ENCODE measurements at regions not wholly inside any gene's neighbourhood (a gene's known extent, or its start where the extent isn't known, plus 50 kb on each side); places are given as distances from the start of the nearest gene placed in this dataset.

GRCh38 chr18:24530630-24531111 lies 70.2 kb downstream of the HRH4 start:
- DNase-seq (ENCODE audit: low spot score) = no peak

- DNase-seq (ENCODE audit: low spot score) = no peak
These were observed 73.8 kb downstream of the HRH4 start for GRCh38 chr18:24534271-24534670.

DNA sequence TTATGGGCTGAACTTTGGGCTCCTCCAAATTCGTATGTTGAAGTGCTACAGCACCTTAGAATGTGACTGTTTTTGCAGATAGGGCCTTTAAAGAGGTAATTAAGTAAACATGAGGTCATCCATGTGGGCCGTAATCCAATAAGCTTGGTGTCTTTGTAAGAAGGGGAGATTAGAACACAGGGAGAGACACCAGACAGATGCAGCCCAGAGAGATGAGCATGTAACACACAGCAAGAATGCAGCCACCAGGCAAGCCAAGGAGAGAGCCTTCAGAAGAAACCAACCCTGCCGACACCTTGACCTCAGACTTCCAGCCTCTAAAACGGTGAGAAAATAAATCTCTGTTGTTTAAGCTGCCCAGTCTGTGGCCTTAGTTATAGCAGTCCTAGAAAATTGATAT lies 74.3 kb downstream of the HRH4 start:
- no peak for DNase-seq (ENCODE audit: low spot score)

GRCh38 chr18:24535527-24536295 lies 75.3 kb downstream of the HRH4 start:
- no peak for DNase-seq (ENCODE audit: low spot score)

- no peak for DNase-seq (ENCODE audit: low spot score)
These were observed 75.9 kb downstream of the HRH4 start for GRCh38 chr18:24536326-24536725.

DNA sequence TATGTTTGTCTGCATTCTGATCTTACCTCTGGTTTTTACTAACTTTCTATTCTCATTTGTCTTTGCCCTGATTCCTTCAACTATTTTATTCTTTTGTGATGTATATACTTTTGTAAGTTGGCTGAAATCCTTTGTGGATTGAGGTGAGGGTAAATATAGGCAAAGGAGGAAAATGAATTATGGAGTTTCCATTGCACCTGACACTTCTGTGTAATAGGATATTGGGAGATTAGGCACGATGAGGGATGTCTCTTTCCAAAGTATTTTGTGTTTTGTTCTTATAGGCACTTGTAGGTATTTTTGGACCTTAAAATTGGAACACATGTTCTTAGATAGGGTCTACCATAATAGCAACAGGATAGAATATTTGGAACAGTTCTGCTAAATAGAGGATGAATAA lies 76.4 kb downstream of the HRH4 start:
- DNase-seq (ENCODE audit: low spot score) = no peak

- no peak for DNase-seq (ENCODE audit: low spot score)
These were observed 78.2 kb downstream of the HRH4 start for GRCh38 chr18:24538414-24539264.

- no peak for DNase-seq (ENCODE audit: low spot score)
These were observed 79.6 kb downstream of the HRH4 start for GRCh38 chr18:24539866-24540617.

- DNase-seq (ENCODE audit: low spot score) = no peak
These were observed 80.5 kb downstream of the HRH4 start for GRCh38 chr18:24540896-24541295.

DNA sequence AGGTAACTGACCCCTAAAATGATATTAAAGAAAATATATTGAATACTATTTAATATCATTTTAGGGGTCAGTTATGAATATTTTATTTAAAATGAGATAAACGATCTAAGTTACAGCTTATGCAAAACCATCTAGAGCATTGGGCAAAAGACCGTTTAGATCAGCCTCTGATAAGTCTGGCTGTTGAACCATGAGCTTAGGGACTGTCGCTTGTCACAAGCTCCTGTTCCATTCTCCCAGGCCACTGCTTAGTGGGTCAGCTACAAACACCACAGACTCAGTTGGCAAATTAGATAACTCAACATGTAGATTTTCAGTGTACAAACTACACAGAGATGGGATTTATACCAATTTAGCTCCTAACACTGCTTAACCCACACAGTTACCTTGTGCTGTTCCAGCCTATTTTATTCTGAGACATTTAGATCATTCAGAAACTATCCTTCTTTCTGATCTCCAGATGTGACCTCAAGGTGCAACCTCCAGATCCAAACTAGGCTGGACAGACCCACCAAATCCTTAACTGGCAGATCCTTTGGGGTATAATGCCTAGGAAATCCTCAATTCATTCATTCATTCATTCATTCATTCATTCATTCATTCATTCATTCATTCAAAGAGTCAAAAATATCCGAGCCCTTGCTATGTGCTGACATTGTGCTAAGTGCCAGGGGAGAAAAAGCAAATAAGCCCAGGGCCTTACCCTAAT lies 82.8 kb downstream of the HRH4 start:
- DNase-seq (ENCODE audit: low spot score) = no peak

GRCh38 chr18:24543795-24544498 lies 83.5 kb downstream of the HRH4 start:
- peak; percentile 35 for DNase-seq (ENCODE audit: low spot score)

DNA sequence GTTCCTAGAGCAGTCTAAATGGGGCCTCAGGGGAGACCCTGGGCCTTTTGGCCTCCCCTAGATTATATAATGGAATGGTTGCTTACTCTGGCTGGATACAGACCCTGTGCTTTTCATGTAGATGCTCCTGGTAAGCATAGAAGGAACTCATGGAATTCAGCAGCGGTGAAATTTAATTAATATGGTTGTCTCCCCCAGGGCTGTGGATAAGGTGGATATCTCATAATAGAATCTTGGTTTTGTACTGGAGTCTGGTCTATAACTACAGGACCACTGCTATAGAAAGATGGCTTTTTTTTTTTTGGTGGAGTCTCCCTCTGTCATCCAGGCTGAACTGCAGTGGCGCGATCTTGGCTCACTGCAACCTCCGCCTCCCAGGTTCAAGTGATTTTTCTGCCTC lies 84.5 kb downstream of the HRH4 start:
- no peak for DNase-seq (ENCODE audit: low spot score)

DNA sequence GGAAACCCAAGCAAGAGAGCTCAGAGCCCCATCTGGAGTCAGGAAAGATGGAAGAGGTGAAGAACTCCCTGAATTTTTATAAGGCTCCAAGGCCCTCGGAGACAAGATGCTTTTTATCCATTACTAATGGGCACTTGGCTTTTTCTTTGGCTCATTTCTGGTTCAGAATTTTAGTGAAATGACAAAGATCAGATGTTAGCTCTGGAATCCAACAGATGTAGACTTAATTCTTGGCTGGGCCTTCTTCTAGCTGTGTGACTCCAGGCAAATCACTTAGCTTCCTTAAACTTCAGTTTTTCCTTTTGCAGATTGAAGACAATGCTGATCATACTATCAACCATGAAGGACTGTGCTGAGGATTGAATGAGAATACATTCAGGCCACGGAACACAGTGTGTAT lies 85.2 kb downstream of the HRH4 start:
- DNase-seq (ENCODE audit: low spot score) = no peak

- no peak for DNase-seq (ENCODE audit: low spot score)
These were observed 85.9 kb downstream of the HRH4 start for GRCh38 chr18:24546307-24546706.

GRCh38 chr18:24548583-24548982 lies 88.1 kb downstream of the HRH4 start:
- DNase-seq (ENCODE audit: low spot score) = no peak

GRCh38 chr18:24552218-24552617 lies 91.8 kb downstream of the HRH4 start:
- no peak for DNase-seq (ENCODE audit: low spot score)

DNA sequence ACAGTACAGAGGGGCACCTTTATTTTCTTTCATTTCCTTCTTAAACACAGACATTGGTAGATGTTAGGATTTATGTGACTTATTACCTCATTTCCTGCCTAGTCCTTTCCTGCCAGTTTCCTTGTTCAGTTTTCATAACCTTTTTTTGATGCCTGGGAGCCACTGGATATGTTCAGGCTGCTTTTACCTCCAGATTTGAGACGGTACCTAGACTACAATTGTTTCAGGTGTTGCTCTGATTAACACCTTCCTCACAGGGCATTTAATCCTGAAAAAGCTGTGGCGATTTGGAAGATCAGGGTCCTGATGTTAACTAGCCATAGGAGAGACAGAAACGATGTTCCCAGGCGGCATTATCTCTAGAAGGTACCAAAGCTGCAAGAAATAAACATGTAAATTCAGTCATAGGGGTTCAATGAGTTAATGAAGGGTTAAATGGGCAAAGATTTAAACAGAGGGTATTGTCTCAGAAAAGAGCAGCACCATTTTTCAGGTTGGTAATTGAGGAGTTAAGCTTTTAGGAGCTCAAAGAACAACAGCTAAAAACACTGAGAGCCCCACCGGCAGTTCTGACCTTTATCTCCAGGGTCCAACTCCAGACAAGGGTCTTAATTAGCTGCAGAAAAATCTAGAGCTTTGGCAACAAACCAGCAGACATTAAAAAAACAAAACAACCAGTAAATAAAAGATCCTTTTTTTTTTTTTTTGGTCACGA lies 93.3 kb downstream of the HRH4 start:
- no peak for DNase-seq (ENCODE audit: low spot score)

GRCh38 chr18:24558403-24558802 lies 98.0 kb downstream of the HRH4 start:
- no peak for DNase-seq (ENCODE audit: low spot score)

DNA sequence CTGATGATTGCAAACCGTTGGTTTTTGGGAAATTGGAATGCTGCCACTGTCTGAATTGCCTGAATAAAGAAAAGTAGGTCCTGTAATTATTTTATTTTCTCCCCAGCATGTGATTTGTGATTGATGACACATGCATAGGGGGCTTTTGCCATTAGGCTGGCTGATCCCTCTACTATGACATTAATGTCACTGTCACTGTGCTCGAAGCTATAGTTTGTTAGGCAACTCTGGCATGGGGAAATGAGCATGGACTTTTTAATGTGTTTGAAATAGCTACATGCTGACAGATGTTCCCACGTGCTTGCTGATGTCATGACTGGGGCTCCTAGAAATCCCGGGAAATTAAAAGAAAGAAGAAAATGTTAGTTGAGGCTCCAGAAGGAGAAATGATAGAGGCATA lies 99.1 kb downstream of the HRH4 start:
- DNase-seq (ENCODE audit: low spot score) = no peak

GRCh38 chr18:24560511-24560981 lies 100.1 kb downstream of the HRH4 start:
- DNase-seq (ENCODE audit: low spot score) = no peak

All from NAMALWA (cell line).